HG03097 (cell line): ENCODE measurements at regions not wholly inside any gene's neighbourhood (a gene's known extent, or its start where the extent isn't known, plus 50 kb on each side); places are given as distances from the start of the nearest gene placed in this dataset.

Source experiments
- ATAC-seq: cut with Tn5 transposase; IDR thresholded peaks from one replicate; pipeline ENCODE4 v1.9.1; 2021; ENCODE audit not compliant: unreplicated experiment, low FRiP score

DNA sequence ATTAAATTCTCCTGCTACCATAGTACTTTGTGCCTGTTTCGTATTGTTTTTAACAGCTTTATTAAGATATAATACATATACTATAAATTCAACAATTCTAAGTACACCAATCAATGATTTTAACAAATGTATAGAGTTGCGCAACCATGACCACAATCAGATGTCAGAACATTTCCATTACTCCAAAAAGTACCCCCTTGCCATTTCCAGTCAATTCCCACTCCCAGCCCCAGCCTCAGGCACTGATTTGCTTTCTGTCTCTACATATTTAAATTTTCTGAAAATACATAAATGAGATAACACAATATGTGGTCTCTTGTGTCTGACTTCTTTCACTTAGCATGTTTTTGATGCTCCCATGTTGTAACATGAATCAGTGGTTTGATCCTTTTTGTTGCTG lies 193.9 kb downstream of the FIGN start:
- ATAC-seq, result no peak

DNA sequence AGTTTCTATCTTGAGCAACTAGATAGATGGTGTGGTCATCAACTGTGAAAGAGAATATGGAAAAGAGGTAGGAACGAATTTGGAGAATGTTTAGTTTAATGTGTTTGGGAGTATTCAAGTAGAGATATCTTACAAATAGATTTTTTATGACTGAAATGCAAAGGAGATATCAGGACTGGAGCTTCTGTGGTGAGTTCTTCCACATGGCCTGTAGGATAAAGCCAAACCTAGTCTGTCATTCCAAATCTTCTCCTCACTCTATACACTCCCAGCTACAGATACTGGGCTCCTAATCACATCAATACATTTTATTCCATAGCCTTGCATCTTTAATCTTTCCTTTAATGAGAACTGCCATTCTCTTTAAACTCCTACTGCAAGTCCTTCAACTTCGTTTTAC lies 194.3 kb downstream of the FIGN start:
- no peak for ATAC-seq

DNA sequence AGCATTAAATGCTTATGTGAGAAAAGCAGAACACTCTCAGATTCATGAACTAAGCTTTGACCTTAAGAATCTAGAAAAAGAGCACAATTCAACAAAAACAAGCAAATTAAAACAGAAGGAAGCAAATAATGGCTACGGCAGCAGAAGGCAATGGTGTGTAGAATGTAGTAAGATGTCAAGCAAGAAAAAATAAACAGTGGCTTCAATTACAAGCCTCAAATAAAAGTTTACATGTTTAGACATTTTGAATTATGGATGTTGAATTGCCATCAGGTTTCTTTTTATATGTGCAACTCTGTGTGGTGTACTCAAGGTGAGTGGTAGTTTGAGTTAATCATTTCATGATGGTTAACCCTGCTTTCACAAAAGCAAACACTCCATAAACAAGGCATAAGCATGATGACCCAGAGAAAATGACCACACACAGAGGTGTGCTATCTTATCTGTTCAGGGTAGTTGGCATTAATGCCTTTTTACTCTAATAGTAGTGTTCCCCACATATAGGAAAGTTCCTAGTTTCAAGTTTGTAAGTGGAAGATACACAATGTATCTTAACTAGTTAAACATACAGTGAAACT lies 207.1 kb downstream of the FIGN start:
- peak; percentile 58 for ATAC-seq

DNA sequence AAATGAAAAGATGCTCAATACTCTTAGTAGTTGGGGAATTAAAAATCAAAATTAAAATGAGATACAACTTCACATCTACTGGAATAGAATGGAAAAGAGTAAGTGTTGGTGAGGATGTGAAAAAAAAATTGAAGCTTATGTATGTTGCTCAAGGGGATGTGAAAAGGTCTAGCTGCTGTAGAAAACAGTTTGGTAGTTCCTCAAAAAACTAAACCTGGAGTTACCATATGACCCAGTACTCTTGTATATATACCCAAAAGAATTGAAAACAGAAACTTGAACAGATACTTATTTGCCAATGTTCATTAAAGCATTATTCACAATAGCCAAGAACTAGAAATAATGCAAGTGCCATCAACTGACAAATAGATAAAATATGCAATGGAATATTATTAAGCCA lies 208.4 kb downstream of the FIGN start:
- no peak for ATAC-seq

DNA sequence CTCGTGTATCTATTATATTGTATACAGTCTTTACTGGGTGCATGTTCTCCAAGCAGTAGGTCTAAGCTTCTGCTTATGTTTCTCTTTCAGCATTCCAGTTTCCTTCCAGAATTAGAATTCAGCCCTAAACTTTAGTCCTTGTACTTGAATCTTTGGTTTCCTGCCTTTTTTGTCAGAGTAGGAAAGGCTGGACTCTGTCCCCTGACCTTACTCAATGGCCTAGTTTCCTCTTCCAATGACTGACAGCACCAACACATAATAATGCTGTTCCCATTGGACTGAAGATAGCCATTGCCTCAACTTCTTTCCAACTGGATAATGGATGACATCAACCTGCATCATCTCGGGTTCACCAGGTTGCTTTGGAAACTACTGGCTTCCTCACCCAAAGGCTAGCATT lies 217.0 kb downstream of the FIGN start:
- ATAC-seq, result no peak

DNA sequence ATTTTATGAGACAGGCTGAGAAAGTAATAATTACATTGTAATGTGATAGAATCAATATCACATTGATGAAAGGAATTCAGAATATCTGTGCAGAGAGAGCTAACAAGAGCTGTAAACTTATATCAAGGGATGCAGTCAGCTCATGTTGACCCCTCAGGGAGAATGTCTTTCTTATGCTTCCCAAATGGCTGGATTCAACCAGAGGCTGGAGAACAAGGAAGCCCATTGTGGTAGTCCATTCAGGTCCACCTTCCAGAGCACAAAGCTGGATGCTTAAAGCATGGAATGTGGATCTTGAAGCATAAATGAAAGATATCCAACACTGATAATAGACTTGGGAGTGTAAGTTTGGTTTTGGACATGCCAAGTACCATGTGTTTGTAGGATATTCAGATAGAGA lies 220.0 kb downstream of the FIGN start:
- no peak for ATAC-seq

DNA sequence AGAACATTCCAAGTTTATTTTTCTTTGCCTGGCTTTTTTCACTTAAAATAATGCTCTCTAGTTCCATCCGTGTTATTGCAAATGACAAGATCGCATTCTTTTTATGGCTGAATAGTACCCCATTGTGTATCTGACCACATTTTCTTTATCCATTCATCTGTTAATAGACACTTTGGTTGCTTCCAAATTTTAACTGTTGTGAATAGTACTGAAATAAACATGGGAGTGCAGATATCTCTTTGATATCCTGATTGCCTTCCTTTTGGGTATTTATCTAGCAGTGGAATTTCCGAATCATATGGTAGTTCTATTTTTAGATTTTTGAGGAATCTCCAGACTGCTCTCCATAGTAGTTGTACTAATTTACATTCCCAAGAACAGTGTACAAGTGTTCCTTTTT lies 230.5 kb downstream of the FIGN start:
- ATAC-seq, result no peak

DNA sequence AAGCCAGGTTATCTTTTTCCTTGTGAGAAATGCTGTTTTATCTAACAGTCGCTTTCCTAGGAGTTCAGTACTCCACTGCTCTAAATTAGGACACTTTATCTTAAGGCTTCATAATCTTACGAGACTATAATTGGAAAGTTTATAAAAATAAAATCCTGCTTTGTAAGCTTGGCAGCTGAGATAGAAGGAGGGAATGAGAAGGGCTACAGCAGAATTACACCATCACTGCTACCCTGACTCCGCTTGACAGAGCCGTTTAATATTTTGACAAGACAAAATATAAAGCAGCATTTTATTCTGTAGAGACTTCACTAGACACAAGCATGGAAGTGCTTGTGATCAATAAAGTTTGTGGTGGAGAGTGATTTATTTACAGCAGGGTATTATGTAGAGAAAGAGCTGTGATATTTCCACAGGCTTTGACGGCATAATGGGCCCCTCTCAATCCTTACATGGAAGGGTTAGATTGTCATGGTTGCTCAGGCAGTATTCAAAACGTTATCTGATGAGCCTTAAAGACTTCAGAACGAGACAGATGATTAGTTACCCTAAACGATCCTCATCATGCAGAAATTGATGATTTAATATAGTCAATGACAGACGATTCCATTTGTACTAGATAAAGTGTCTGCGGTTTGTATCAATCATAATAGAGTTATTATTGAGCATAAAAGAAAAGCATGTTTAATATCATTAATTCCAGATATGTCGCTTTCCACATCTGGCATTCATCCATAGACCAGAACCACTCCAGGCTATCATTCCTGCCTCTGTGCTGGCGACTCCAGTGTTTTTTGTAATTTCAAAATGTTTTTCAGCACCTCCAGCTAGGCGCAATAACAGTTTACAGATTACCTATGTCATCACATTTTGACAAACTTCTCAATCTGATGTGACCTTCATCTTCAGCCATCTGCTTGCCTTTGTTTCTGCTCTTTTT lies 242.2 kb downstream of the FIGN start:
- ATAC-seq, result no peak

DNA sequence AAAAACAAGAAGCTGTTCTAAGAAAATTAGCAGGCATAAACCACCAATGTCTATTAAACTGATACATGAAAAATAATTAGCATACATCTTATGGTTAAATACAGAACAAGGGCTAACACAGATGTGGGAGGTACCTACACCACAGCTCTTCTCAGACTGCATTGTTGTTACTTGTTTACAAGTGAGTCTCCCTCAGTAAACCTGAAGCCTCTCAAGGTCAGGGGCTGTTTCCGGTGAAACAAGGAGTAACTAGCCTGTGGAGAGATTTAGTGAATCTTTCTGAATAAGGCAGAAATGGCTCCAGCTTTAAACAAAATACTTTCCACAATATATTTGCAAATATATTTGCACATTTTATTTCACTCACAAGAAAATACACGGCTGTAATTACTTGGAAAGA lies 244.0 kb downstream of the FIGN start:
- no peak for ATAC-seq

DNA sequence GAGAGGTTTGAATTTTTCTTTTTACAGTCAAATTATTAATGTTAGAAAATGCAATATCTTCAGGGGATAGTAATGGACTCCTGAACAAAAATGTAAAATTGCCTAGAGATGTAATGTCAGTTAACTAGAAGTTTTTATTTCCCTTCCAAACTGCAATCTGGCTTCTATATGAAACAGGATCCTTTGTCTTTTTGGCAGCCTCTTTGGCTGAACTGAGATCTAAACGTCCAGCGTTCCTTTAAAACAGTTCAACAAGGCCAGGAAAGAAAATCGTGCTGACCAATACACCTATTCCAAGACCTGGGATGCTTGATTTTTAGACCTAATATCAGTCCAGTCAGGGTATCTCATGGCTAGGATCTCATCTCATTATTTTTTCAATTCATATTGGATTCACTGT lies 245.5 kb downstream of the FIGN start:
- ATAC-seq, result no peak

DNA sequence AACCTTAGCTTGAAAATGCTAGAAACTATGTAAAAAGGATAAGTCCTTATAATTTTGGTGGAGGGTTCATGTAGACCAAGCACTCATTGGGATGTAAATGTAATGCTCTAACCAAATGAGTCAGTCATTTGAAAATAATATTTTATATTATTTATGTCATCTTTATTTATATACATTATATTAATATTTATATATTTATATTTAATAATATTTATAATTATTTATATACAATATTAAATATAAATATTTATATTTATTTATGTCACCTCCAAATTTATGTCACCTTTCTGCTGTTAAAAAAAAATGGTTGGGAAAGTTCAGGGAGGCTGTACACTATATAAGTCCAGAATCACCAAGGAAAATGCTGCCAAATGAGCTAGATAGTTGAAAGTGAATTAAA lies 254.3 kb downstream of the FIGN start:
- ATAC-seq, result no peak

DNA sequence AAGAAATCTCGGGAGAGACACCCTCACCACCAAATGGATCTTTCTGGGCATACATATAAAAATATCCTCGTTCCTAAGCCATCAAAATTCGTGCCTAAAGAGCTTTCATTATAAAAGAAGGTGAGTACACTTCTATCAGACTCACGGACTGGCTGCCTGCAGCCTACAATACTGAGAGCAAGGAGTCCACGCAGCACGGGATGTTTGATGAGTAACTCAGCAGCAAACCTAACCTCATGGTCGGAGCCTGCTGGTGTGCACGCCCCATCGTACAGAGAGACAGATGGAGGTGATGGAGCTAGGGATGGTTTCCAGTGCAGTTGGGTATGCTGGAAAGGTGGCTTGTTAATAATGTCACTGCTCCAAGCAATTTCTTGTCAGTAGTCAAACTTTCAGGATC lies 256.2 kb downstream of the FIGN start:
- no peak for ATAC-seq

DNA sequence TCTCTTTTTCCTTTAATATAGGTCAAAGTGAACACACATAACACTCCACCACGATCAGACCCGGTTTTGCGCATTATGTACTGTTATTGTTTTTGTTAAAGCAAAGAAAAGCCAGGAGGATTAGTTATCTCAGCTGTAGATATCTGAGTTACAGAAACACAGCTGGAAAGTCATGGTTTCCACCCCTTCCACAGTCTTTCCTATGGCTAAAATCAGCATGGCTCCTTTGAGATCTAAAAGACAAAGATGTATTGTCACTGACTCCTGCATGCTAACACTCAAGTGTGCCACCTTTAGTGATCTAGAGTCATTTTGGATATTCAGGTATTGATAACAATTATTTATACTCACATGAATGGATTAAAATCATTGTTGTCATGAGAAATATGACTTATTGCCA lies 260.0 kb downstream of the FIGN start:
- ATAC-seq, result no peak

DNA sequence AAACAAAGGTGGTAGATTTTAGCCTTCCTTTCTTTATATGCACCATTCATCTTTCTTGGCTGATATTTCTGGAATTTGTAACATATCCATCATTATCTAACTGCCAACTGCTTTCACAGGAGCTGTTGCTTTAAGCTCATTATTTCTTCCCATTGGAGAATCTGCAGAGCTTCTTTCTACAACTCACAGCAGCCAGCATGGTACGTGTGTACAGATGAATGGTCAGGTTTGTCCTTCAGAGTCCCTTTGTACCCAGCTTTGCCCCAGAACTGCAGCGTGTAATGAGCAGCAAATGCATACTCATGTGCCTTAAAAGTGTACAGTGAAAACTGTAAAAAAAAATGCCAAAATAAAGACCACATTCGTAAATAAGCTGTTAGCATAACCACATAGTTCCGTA lies 260.9 kb downstream of the FIGN start:
- no peak for ATAC-seq

DNA sequence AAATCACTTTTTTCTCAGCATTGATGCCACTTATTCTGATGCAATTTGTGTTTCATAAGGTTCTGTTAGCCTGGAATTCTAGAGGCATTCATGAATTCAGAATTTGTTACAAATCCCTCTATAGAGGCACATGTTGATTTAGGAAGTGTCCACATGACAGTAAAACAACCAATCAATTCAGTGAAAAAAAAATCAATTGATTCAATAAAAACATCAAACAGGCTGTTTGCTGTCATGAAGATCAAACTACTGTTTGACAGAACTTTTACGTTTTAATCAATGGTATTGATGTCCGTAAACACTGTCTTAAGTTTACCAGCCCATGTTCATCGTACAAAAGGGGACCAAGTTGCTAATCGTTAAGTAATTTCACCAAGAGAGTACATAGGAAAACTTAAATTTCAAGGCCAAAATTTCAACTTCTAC lies 261.5 kb downstream of the FIGN start:
- ATAC-seq, result no peak

DNA sequence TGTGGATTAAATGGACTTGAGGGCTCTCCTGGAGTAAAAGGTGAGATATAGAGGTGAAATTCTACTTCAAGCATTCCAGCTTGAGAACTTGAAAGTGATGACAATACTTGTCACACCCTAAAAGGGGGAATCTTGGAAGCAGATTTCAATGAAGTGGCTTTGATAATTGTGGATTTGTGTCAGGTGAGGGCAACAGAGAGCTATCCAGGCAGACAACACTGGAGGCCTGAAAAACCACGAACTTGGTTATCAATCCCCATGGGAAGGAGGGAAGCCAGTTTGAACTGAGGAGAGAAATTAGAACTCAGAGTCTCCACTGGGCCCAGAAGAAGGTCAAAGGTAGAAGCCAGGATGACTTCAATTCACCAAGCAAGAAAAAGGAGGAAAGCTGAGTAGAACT lies 263.9 kb downstream of the FIGN start:
- no peak for ATAC-seq

DNA sequence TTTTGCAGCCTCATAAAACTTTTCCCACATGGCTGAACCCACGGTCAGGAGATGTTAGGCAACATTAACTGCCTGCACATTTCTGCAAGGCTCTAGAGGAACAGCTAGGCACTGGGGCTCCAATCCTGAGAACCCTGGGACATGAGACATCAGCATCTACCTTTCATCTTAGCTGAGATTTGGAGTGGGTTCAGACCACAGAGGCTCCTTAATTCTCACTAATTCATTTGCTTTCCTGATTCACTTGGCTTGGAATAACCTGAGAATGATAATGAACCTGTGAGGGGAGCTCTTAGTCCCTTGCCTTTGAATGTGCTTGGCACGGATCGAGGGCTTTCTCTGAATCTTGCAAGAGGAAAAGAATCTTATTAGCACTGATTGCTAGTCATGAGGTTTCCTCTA lies 266.2 kb downstream of the FIGN start:
- ATAC-seq, result no peak

DNA sequence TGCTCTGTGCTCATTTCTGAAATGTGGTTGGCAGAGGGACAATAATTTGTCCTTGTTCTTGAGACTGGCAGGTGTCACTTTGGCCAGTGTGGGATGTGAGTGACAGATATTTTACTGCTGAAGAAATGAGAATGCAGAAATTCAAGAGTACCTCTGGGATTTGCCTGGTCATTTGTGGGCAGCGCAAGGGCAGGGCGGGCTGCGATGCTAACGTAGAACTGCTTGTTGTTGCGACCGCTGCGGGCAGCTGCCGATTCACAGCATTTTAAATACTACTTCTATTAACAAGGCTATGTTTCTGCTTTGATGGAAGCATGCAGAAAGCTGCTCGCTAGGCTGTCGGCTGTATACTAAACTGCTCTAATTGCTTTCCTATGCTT lies 268.6 kb downstream of the FIGN start:
- no peak for ATAC-seq

DNA sequence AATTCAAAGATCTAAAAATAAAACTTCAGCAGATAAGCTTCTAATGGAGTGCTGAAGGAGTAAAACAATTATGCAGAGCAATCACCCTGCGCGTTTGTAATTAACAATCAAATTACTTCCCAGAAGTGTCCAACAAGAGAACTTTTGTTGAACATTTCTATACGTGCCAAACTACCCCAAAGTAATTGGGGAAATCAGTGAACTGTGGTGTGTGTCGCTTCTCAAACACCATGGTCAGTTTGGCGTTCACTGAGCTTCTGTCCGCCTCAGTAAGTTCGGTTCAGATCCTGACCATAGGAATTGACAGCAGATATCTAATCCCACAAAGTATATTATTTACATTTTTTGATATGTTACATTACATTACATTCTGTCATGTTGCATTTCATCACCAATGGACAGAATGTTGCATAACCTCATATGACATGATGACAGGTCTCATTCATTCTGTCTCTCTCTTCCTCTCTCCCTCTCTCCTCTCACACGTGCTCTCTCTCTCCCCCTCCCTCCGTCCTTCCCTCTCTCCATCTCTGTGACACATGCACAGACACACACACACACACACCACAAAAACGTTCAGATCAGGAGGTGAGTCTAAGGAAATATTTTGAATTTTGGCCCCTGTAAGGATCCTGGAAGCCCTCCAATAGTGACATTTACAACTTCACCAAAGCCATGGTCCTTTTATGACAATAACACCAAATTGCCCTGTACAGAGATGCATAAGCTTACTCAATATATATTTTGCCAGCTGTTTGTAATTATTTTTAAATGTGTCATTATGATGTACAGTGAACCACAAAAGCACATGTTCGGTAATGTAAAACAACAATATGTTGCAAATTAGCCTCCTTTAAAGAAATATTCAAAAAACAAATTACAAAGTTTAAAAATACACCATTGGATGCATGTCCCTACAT lies 269.2 kb downstream of the FIGN start:
- no peak for ATAC-seq

DNA sequence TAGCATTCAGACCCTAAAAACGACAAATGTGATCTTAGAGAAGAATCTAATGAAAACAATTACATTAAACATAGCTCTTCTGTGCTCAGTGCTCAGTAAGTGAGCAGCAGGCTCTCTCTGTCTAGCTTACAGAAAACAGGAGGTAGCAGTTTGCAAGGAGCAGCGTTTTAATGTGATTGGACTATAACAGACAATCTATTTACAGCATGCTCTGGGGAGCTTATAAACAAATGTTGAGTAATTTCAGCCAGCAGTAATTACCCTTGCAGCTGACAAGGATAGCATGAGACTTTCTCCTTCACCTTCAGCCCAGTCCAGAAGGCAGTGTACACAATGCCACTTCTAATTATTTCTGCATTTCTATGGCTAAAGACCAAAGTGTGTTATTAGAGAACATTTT lies 270.4 kb downstream of the FIGN start:
- ATAC-seq, result no peak

DNA sequence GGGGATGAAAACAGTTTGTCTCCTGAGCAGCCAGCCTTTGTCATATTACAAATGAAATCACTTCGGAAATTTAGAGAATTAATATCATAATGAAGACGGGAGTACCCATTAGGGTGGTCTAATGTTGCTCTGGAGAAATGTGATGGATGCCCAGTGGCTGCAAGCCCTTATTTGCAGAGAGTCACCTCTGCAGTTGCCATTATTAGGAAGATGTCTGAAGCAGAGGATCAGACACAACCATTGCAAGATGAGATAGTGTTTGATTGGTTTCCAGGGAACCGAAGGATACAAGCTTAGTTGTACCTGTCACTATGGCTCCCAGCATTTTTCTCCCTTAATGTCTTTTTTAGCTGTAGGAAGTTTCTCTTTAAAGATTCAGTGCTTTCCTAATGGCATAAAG lies 272.4 kb downstream of the FIGN start:
- ATAC-seq, result no peak
